Natural killer cell (primary cell): ENCODE measurements at regions not wholly inside any gene's neighbourhood (a gene's known extent, or its start where the extent isn't known, plus 50 kb on each side); places are given as distances from the start of the nearest gene placed in this dataset.
A peak's percentile ranks its signal among the peaks of the same experiment; 100 is the strongest.
"Not testable (repeated sequence)": the region's sequence is repeated elsewhere in the genome, so short reads cannot be mapped to it uniquely, and the experiment has no call there.

ENCODE experiments used
- ATAC-seq, 3 donors: fragments of 150-1000 bp in 2 of 3; fragments of 200-7000 bp in 1 of 3; cut with Tn5 transposase; 1 replicate in 1 of 3; 2 replicates in 2 of 3; pipeline ENCODE4 v1.10.0; 2021; ENCODE audit warnings: mild to moderate bottlenecking in 2 of 3, moderate library complexity in 2 of 3
- DNase-seq, 2 donors: peaks; one replicate each; pipeline versions ENCODE4 v3.0.0 to v3.0.0-alpha.2; 2013 to 2021; ENCODE audit warnings: mixed read lengths in 1 of 2
- H3K27ac ChIP-seq: one replicate; pipeline ENCODE4 v1.5.1; 2013; ENCODE audit warnings: mild to moderate bottlenecking, low read length
- H3K27me3 ChIP-seq: one replicate; pipeline ENCODE4 v1.6.1; 2013; ENCODE audit warnings: low read length; ENCODE audit not compliant: control insufficient read depth, insufficient read depth
- H3K36me3 ChIP-seq: one replicate; pipeline ENCODE4 v1.6.1; 2013; ENCODE audit warnings: low read length; ENCODE audit not compliant: control insufficient read depth, insufficient read depth
- H3K4me1 ChIP-seq: one replicate; pipeline ENCODE4 v1.6.1; 2013; ENCODE audit warnings: low read length; ENCODE audit not compliant: control insufficient read depth, insufficient read depth
- H3K4me3 ChIP-seq: one replicate; pipeline ENCODE4 v1.5.1; 2013; ENCODE audit warnings: low read length
- H3K9me3 ChIP-seq: one replicate; pipeline ENCODE4 v1.6.1; 2013; ENCODE audit warnings: low read length; ENCODE audit not compliant: control insufficient read depth, insufficient read depth
- H3K27ac Mint-ChIP-seq, 2 donors: one replicate each; pipeline ENCODE4 v1.8.0; 2022; ENCODE audit warnings: mild to moderate bottlenecking in 2 of 2, mixed read lengths in 2 of 2, moderate library complexity in 1 of 2
- H3K27me3 Mint-ChIP-seq, 2 donors: one replicate each; pipeline ENCODE4 v1.8.0; 2022; ENCODE audit warnings: low read depth in 2 of 2, mixed read lengths in 2 of 2
- H3K36me3 Mint-ChIP-seq: one replicate; pipeline ENCODE4 v1.8.0; 2022; ENCODE audit warnings: mixed read lengths
- H3K4me1 Mint-ChIP-seq, 2 donors: one replicate each; pipeline ENCODE4 v1.8.0; 2022; ENCODE audit warnings: mixed read lengths in 2 of 2
- H3K4me3 Mint-ChIP-seq: one replicate; pipeline ENCODE4 v1.8.0; 2022; ENCODE audit warnings: mild to moderate bottlenecking, moderate library complexity, mixed read lengths
- H3K9me3 Mint-ChIP-seq, 2 donors: one replicate each; pipeline ENCODE4 v1.8.0; 2022; ENCODE audit warnings: mixed read lengths in 2 of 2
- CTCF ChIP-seq: fragments of 200-600 bp; IDR thresholded peaks from one replicate; pipeline ENCODE4 v1.8.0; 2022; ENCODE audit warnings: antibody characterized with exemption
- WGBS: methylation state at CpG from one replicate; pipeline ENCODE4 v1.1.7; 2013; ENCODE audit warnings: missing lambda C conversion rate; ENCODE audit not compliant: insufficient coverage; 5-methylcytosine and 5-hydroxymethylcytosine counted together
- intact Hi-C: fragments of 100-400 bp; cut with micrococcal nuclease; formaldehyde crosslinking; loops from one replicate; pipeline ENCODE4 v1.14.2; 2022

- Histone ChIP-seq H3K9me3 (no peaks in the 10 kb centered on the region), H3K4me1 (peaks cover 10% of the 10 kb centered on the region), H3K27me3 (no peaks in the 10 kb centered on the region), H3K4me3 (peak overlapping the region; percentile 51), H3K27ac (peak overlapping the region; percentile 82), H3K36me3 (no peaks in the 10 kb centered on the region)
- Mint-ChIP-seq H3K4me3 (peak overlapping the region; percentile 94), H3K27ac (peak overlapping the region; percentile 95 to 99), H3K27me3 (no peaks in the 10 kb centered on the region), H3K9me3 (no peaks in the 10 kb centered on the region), H3K4me1 (peaks cover 32 to 34% of the 10 kb centered on the region in 2 donors), H3K36me3 (no peaks in the 10 kb centered on the region)
- DNase-seq (peak in 1 of 2 donors; percentile 40), ATAC-seq (no peak)
- no peak for TF ChIP-seq CTCF
- 28% methylated on average over 6 of the region's 7 CpGs for WGBS
- intact Hi-C loops = loop anchor here (2.0 kb wide), 1 partner anchor 14 kb away; a partner anchor contains a TSS
Observed at GRCh38 chr6:27825025-27825793, 87.0 kb downstream of the OR2B2 start.

GRCh38 chr6:27824211-27825024 lies 87.8 kb downstream of the OR2B2 start:
- H3K4me3 Mint-ChIP-seq = peak overlapping the region; percentile 94
- H3K27me3 ChIP-seq, H3K9me3 Mint-ChIP-seq, H3K36me3 Mint-ChIP-seq, H3K36me3 ChIP-seq, H3K9me3 ChIP-seq, H3K4me1 ChIP-seq, H3K27me3 Mint-ChIP-seq: not testable (repeated sequence)
- WGBS = under 1% methylated on average over 26 of the region's 53 CpGs
- peak overlapping the region; percentile 89 for H3K27ac ChIP-seq
- peak; percentile 67 to 86 (median 74) for ATAC-seq
- DNase-seq = peak; percentile 51 to 82
- peaks cover 25 to 29% of the 10 kb centered on the region in 2 donors for H3K4me1 Mint-ChIP-seq
- intact Hi-C loops = loop anchor here (1.0 to 2.0 kb wide), 2 partner anchors 14 to 41 kb away; a partner anchor contains a TSS
- peak overlapping the region; percentile 51 for H3K4me3 ChIP-seq
- peak overlapping the region; percentile 95 to 99 for H3K27ac Mint-ChIP-seq

GRCh38 chr6:27823714-27824210 lies 88.4 kb downstream of the OR2B2 start:
- WGBS = 2% methylated on average over 13 of the region's 31 CpGs
- Histone ChIP-seq H3K4me3 (peak overlapping the region; percentile 47), H3K27ac (peak overlapping the region; percentile 89)
- intact Hi-C loops = loop anchor here (1.0 to 2.0 kb wide), 2 partner anchors 15 to 42 kb away; a partner anchor contains a TSS
- not testable (repeated sequence) for H3K36me3 ChIP-seq, H3K9me3 ChIP-seq, H3K4me1 ChIP-seq, H3K27me3 ChIP-seq, H3K27me3 Mint-ChIP-seq, H3K36me3 Mint-ChIP-seq, H3K9me3 Mint-ChIP-seq
- peak; percentile 70 to 89 (median 80) for ATAC-seq
- H3K27ac Mint-ChIP-seq = peak overlapping the region; percentile 95 to 99
- peaks cover 25 to 29% of the 10 kb centered on the region in 2 donors for H3K4me1 Mint-ChIP-seq
- H3K4me3 Mint-ChIP-seq = peak overlapping the region; percentile 94
- peak; percentile 67 to 71 for DNase-seq

- Mint-ChIP-seq H3K27me3 (no peaks in the 10 kb centered on the region), H3K4me3 (peak overlapping the region; percentile 19), H3K9me3 (no peaks in the 10 kb centered on the region), H3K27ac (no peak overlapping the region), H3K36me3 (no peaks in the 10 kb centered on the region), H3K4me1 (peaks cover 12 to 16% of the 10 kb centered on the region in 2 donors)
- Histone ChIP-seq H3K4me3 (no peak overlapping the region), H3K4me1 (peaks cover 21% of the 10 kb centered on the region), H3K9me3 (no peaks in the 10 kb centered on the region), H3K36me3 (no peaks in the 10 kb centered on the region), H3K27ac (no peak overlapping the region), H3K27me3 (no peaks in the 10 kb centered on the region)
- intact Hi-C loops = no loop called here
- DNase-seq (no peak), ATAC-seq (no peak)
- WGBS = 94% methylated on average over 2 of the region's 3 CpGs
- no peak for TF ChIP-seq CTCF
Observed at GRCh38 chr6:27816906-27817305, 95.3 kb downstream of the OR2B2 start.
